ENCODE measurements at regions not wholly inside any gene's neighbourhood (a gene's known extent, or its start where the extent isn't known, plus 50 kb on each side); places are given as distances from the start of the nearest gene placed in this dataset.

DNA sequence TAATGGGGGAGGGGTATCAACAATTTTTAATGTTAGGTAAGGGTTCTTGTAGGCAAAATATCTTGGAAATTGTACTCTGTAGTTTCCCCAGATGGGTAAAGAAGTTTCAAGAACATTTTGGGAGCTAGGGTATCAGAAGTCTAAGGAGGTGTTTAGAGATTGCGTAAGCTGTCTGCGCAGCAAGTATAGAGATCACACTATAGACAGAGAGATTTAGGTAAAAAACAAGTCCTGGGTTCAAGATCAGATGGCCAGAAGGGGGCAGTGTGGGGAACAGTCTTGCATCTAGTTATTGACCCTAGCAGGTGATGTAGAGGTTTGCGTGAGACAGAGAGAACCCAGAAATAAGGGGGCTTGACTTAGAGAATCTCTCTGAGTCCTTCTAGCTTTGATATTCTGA, 80.8 kb downstream of the S1PR1 start:
- DNase-seq (ENCODE audit: low read depth) = no peak

DNA sequence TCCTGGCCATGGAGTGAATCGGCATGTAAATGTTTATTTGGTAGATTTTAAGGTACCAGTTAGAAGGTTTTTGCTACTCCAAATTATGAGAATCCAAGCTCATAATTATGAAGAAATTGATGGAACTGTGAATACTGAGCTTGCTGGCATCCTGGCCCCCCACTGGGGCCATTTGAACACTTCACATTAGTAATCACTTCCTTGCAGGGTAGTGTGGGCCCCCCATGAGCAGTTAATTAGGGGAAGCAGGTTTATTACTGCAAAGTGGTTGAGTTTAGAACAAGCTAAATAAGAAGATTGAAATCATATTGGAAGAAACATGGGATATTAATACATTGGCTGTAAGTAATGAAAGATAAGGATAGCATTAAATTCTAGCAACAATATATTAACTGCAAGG, 86.7 kb downstream of the S1PR1 start:
- DNase-seq (ENCODE audit: low read depth) = no peak

DNA sequence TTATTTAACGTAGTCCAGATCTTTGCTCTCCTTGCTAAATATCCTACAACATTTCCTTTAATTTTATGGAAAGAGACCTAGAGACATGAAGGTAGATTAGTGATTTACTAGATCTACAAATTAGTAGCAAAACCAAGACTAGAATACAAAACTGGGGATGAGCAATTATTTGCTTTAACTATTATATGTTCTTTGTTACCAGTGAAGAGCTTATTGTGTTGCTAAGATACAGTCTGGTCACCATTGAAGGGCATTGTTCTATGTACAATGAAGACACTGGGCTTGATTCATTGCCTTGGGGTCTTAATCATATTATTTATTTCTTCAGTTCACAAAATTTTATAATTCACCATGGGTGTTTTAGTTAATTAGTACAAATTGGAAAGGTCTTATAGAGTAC, 88.3 kb downstream of the S1PR1 start:
- no peak for DNase-seq (ENCODE audit: low read depth)

DNA sequence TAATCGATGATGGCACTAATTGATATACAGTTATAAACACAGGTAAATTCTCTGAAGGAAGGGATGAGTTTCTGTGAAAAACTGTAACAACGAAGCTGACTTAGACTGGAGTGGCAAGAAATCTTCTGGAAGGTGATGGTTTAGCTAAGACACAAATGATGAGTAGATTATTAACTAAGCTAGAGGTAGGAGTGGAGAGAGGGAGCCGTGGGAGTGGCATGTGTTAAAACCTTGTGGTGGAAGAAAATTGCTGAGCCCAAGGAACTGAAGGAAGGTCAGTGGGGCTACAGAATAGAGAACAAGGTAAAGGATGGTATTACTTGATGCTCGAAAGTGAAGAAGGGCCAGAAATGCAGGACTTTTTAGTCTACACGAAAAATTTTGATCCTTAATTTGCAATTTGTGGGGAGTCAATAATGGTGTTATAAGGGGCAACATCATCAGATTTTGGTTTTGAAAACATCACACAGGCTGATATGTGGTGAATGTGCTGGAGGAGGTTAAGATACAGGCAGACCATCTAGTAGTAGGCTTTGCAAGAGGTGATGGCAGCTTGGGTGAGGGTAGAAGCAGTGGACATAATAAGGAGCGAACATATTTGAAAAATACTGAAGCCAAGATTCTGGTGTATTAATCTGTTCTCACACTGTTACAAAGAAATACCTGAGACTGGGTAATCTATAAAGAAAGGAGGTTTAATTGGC, 93.8 kb downstream of the S1PR1 start:
- DNase-seq (ENCODE audit: low read depth) = no peak

DNA sequence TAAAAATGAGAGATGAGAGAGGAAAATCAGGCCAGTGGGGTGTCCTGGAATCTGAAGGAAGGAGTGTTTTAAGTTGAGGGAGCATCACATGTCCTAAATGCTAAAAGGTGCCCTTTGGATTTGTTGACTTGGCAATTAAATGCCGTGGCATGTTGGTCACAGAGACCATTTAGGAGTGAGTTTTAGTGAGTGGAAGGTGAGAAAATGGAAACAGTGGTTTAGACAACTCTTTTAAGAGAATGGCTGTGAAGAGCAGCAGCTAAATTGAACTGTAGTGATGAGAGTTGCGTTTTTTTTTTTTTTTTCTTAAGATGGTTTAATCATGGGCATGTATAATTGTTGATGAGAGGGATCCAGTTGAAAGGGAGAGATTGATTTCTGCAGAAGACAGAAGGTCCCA, 95.0 kb downstream of the S1PR1 start:
- DNase-seq (ENCODE audit: low read depth) = no peak

DNA sequence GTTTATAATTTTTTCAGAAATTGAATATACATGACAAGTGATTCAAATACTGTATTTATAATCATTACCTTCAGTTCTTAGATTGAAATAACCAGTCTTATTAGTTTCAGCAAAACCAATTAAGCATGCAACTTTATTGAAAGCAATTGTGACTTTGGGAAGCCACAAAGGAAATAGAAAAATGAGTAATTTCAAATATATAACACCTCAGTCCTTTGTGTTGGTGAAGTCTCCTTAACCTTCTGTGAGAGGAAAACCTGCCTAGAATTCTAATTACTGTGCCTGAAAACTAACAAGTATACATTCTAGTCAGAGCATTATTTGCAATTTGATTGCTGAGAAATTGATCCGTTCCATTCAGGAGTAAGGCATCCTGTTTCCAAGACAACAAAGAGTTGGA, 95.8 kb downstream of the S1PR1 start:
- DNase-seq (ENCODE audit: low read depth) = no peak

DNA sequence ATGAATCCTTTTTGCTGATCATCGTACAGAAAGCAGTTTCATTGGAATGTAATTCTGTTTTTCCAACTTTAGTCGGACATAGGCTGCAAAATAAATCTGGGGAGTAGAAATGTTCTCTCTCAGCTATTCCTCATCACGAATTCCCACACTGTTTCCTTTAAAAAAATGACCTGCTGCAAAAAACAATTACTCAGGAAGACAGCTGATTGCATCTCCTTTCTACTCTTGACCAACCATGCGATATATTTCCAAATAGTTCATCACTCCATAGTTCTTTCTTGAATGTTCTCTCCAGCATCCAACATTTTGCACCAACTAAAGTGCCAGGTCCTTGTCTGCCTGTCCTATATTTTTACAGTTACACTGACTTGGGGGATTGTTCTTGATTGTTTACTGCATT, 96.4 kb downstream of the S1PR1 start:
- no peak for DNase-seq (ENCODE audit: low read depth)

DNA sequence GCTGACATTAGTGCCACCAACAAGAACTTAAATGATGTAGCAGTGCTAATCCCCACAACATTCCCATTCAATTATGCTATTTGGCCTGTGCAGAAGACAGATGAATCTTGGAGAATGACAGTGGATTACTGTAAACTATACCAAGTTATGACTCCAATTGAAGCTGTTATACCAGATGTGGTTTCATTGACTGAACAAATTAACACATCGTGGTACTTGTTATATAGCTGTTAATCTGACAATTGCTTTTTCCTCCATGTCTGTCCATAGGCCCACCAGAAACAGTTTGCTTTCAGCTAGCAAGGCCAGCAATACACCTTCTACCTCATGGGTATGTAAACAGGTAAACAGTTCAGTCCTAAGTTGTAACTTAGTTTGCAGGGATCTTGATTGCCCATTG, 101.1 kb downstream of the S1PR1 start:
- DNase-seq (ENCODE audit: low read depth) = no peak

DNA sequence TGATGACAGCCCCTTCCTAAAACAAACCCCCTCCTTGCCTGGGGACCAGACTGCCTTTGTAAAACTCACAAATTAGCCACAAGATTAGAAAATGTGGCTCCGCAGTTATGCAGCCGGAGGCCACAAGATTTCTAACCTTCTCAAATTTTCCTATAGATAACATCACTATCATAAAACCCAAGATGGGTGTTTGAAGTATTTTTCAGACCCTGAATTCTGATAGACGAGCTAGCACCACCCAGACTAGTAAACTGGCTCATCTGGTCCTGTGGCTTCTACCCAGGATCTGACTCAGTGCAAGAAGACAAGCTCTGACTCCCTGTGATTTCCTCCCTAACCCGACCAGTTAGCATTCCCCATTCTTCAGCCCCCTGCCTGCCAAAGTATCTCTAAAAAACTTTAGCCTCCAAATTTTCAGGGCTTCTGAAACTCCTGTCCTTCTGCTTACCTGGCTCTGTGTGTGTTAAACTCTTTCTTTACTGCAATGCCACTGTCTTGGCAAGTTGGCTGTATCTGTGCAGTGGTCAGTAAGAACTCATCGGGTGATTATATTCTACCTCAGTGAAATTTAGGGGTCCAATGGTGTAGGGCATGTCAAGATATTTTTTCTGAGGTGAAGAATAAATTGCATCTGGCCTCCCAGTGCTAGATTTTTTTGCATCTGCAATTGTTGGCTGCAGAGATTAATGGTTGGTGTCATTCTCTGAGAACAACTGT, 102.1 kb downstream of the S1PR1 start:
- DNase-seq (ENCODE audit: low read depth) = no peak

DNA sequence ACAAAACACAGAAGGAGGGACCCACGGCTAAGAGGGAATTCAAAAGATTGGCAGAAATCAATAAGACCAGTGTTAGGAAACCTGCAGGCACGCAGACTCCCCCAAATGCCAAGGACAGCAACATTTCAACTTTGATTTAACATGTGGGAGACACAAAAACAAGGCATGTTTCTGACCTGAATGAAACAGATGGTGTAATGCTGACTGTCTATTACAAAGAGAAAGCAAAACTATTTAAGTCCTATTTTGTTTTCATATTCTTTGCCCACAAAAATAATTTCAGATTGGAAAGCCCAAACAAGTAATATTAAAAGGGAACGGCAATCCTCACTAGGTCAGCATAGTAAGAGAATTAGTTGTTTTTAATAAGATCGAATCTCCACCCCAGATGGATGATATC, 107.9 kb downstream of the S1PR1 start:
- no peak for DNase-seq (ENCODE audit: low read depth)

DNA sequence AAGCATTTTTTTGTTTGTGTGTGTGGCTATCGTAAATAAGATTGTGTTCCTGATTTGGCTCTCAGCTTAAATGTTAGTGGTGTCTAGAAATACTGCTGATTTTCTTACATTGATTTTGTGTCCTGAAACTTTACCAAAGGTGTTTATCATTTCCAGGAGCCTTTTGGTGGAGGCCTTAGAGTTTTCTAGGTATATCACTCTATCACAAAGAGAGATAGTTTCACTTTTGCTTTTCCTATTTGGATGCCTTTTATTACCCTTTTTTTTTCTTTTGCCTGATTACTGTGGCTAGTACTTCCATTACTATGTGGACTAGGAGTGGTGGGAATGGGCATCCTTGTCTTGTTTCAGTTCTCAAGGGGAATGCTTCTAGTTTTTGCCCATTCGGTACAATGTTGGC, 109.6 kb downstream of the S1PR1 start:
- no peak for DNase-seq (ENCODE audit: low read depth)

DNA sequence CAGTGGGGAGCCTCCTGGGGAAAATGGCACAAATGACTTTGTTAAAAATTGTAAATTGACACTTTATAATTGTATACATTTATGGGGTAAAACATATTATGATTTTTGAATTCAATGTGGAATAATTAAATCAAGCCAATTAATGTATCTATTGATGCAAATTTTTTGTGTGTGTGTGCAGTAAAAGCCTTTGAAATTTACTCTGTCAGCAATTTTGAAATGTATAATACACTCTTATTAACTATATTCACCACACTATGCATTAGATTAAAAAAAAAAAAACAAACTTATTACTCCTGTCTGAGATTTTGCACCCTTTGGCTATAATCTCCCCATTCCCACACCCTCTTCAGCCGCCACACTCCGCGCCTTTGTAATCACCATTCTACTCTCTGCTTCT, 119.2 kb downstream of the S1PR1 start:
- no peak for DNase-seq (ENCODE audit: low read depth)

DNA sequence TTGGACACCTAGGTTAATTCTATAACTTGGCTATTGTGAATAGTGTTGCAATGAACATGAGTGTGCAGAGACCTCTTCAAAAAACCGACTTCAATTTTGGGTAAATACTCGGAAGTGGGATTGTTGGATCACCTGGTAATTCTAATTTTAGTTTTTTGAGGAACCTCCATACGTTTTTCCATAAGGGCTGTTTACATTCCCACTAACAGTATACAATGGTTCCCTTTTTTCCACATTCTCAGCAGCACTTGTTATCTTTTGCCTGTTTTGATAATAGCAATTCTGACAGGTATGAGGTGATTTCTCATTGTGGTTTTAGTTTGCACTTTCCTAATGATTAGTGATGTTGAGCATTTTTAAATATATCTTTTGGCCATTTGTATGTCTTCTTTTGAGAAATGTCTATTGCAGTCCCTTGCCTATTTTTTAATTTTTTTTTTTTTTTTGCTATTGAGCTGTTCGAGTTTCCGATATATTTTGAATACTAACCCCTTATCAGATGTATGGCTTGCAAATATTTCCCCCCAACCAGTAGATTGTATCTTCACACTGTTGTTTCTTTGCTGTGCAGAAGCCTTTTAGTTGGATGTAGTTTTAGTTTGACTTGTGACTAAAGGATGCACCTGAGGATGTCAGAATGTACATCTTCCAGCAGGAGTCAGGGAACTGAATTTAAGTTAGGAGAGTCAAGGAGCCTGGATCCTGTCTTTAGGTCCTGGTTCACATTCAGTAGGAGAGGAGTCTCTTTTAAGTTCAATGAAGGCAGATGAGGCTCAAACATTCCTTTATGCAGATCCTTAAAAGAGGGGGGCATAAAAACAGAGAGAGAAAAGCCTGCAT, 120.0 kb downstream of the S1PR1 start:
- no peak for DNase-seq (ENCODE audit: low read depth)

DNA sequence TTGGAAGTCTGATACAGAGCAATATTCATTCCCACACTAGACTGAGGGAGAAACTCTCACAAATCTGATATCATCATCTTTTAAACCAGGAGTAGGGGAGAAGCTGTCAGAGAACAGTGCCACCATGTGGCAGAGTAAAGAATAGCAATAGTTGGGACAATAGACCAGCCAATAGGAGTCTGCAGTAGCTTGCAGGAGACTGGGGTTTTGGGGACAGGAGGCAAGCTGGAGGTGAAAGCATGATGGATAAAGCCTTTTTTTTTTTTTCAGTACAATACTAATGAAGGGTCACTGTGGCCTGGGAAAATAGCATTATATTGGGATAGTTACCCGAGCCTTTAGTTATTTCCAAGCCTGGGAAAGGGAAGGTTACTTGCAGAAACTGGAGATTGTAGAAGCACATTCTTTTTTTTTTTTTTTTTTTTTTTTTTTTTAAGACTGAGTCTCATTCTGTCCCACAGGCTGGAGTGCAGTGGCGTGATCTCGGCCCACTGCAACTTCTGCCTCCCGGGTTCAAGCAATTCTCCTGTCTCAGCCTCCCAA, 120.7 kb downstream of the S1PR1 start:
- DNase-seq (ENCODE audit: low read depth) = peak; percentile 67

DNA sequence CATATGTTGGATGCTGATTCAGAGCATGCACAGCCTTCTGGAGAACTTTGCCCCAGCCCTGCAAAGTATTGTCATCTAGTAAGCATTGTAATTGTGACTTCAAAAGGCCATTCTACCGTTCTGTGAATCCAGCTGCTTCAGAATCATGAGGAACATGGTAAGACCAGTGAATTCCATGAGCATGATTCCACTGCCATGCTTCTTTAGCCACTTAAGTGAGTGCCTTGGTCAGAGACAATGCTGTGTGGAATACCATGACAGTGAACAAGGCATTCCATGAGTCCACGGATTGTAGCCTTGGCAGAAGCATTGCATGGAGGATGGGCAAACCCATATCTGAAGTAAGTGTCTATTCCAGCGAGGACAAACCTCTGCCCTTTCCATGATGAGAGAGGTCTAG, 123.7 kb downstream of the S1PR1 start:
- no peak for DNase-seq (ENCODE audit: low read depth)

DNA sequence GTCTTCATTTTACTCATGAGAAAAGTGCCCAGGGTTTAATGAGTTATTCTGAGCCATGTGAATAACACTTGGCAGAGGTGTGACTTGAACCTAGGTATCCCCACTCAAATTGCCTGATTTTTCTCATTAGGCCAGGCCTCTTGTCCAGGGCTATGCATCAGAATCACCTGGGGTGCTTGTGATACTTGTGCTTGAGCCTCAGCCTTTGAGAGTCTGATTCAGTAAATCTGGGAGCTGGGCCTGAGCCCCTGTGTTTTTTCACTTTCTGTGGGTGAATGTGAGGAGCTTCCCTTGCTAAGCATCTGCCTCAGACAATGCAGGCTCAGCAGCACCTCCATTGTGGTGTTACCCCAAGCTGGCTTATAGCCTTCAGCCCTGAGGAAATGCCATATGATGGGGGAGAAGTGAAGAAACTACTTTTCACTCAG, 127.1 kb downstream of the S1PR1 start:
- no peak for DNase-seq (ENCODE audit: low read depth)

DNA sequence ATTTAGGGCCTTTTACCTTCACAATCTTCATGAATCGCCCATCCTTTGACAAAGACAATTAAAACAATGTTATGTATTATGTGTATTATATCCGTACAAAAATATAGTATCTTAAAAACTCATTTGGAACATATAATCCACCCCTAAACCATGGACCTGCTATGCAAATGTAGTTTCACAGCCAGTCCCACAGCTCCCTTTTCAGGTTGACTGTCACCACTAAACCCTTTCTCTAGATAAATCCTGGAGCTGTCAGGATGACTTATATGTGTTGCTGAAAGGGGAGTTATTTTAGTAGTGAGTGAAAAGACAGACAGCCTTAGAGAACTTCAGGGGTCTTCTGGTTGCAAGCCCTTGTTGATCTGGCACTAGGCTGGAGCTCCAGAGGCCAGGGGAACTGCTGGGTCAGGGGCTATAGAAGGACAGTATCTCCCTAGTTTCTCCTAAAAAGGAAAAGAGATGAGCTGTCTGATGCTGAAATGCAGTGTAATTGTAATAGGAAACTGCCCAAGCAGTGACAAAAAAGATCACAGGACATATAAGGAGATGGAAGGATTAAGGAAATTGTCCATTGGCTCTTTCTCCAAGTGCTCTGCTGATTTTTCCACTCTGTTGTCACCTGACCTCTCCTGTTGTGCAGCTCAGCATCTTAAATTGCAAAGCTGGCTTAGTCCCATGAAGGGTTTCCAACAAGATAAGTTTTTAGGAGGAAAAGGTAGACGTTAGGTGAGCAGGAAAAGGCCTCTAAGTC, 127.7 kb downstream of the S1PR1 start:
- DNase-seq (ENCODE audit: low read depth) = no peak

DNA sequence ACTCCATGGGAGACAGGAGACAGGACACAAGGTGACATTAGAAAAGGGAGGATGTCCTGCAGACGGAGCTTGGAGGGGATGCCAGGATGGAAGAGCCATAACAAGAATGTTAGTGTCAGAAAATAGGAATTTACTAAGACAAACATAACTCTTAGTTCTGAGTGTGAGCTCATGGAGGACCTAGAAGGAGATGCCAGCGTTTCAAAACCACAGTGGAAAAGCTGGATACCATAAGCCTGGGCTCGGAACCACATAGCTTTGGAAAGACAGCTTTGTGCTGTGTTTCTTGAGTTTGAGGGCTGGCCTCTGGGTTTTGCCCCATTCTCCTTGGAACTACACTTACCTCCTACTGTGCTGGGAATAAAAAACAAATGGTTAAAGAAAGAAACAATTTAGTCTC, 128.4 kb downstream of the S1PR1 start:
- no peak for DNase-seq (ENCODE audit: low read depth)

DNA sequence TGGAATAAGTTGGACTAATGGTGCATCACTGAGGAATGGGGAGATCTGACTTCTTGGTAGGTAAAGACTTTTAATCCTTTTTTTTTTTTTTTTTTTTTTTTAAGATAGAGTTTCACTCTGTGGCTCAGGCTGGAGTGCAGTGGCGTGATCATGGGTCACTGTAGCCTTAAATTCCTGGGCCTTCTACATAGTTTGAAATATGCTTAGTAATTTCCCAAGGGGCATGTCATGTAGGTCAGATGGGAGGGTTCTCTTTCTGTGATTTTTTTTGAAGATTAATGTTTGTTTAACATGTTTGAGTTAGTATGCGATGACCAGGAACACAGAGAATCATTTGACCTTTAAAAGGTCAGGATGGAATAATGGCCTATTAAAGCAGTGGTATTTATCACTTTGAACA, 129.1 kb downstream of the S1PR1 start:
- no peak for DNase-seq (ENCODE audit: low read depth)

DNA sequence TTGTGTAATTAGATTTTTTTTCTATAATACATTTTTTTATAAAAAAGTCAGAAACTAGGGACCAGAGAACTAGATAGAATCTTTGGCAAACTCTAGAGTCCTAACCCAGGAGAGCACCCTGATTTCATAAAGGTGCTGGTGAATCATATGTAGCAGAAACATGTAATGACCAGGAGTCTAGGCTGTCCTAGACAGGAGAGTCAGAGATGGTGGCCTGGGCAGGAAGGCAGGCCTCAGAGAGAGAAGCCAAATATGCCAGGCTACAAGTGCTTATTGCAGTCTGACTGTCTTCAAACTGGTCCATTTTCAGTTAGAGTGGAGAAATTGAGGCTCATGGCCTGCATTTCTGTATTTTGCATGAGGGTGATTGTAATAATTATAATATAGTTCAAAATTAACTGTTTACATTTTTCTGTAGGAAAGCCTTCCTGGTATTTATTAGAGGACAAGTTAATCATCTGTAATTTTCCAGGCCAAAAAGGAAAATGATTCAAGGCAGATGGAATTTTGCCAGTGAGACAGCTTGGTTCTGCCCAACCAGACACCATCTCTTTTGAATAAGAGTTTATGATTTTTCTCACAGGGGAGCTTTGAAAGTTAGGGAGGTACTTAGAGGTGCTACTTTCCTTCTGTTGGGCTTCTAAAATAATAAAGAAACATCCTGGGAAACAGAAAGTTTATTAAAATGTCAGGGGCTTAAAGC, 129.8 kb downstream of the S1PR1 start:
- DNase-seq (ENCODE audit: low read depth) = no peak

DNA sequence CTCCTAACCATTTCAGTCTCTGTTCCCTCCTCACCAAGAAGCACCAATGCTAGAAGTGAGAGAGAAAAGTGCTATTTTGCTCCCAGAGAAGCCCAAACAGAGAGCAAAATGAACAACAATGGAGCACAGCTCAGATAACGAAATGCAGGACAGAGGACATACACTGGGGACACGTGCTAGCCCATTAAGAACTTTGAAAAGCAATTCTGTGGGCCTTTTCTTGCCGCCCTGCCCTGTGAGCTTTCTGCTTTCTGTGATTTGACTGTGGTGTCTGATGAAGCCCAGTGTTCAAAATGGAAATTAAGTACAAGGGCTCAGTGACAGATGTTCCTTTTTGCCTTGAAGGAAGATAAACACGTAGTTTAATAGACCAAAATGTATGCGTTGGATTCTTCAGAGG, 130.8 kb downstream of the S1PR1 start:
- no peak for DNase-seq (ENCODE audit: low read depth)
